ENCODE measurements at regions not wholly inside any gene's neighbourhood (a gene's known extent, or its start where the extent isn't known, plus 50 kb on each side); places are given as distances from the start of the nearest gene placed in this dataset.

DNA sequence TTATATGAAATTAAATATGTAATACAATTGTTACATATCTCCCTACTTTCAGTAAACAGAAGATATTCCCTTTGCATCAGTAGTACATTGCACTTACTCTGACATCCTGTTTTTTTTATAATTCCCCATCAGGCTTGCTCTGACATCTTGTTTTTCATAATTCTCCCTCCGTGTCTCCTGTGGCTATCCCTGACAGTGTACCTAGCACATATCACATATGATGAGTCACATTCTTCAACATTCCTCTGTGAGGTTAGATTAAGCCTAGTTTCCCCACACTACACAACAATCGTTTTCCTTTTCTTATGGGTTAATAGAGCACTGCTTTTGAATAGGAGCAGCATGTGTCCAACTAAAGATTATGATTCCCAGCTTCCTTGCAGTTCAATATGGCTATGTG lies 250.6 kb upstream of the NPVF start:
- Histone ChIP-seq H3K36me3 (no peaks in the 10 kb centered on the region), H3K4me3 (no peak overlapping the region), H3K27me3 (peaks cover 4% of the 10 kb centered on the region), H3K27ac (no peak overlapping the region), H3K9me3 (no peaks in the 10 kb centered on the region), H3K4me1 (no peaks in the 10 kb centered on the region)
- no peak for ATAC-seq
- TF ChIP-seq POLR2A (IDR thresholded peaks at IDR 0.05) = no peak
- TF ChIP-seq, protein P1, sequence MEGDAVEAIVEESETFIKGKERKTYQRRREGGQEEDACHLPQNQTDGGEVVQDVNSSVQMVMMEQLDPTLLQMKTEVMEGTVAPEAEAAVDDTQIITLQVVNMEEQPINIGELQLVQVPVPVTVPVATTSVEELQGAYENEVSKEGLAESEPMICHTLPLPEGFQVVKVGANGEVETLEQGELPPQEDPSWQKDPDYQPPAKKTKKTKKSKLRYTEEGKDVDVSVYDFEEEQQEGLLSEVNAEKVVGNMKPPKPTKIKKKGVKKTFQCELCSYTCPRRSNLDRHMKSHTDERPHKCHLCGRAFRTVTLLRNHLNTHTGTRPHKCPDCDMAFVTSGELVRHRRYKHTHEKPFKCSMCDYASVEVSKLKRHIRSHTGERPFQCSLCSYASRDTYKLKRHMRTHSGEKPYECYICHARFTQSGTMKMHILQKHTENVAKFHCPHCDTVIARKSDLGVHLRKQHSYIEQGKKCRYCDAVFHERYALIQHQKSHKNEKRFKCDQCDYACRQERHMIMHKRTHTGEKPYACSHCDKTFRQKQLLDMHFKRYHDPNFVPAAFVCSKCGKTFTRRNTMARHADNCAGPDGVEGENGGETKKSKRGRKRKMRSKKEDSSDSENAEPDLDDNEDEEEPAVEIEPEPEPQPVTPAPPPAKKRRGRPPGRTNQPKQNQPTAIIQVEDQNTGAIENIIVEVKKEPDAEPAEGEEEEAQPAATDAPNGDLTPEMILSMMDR (IDR thresholded peaks at IDR 0.05) = no peak
- no peak for TF ChIP-seq POLR2AphosphoS5 (IDR thresholded peaks at IDR 0.05)
- TF ChIP-seq EP300 (IDR thresholded peaks at IDR 0.05) = no peak
- 66 to 75% methylated on average over 2 of the region's 2 CpGs for WGBS, 2 donors (ENCODE audit: low coverage in 1 of 2)

DNA sequence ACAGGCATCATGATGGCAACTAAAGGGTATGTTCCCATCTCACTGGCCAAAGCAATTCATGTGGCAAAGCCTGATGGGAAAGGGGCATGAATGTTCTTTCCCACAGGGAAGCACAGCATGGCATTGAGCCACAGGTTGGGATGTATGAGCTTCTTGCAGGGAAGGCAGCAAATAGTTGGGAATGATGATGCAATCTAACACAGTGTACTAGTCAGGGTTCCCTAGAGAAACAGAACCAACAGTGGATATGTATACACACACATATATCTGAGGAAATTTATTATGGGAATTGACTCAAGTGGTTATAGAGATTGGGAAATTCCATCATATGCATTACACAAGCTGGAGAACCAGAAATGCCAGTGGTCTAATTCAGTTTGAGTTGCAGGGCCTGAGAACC lies 253.6 kb upstream of the NPVF start:
- no peak for TF ChIP-seq POLR2AphosphoS5 (IDR thresholded peaks at IDR 0.05)
- TF ChIP-seq EP300 (IDR thresholded peaks at IDR 0.05) = no peak
- no peak overlapping the region for H3K27ac ChIP-seq
- no peaks in the 10 kb centered on the region for H3K27me3 ChIP-seq
- no peak for ATAC-seq
- no peaks in the 10 kb centered on the region for H3K9me3 ChIP-seq
- no peaks in the 10 kb centered on the region for H3K4me1 ChIP-seq
- no peaks in the 10 kb centered on the region for H3K36me3 ChIP-seq
- no peak overlapping the region for H3K4me3 ChIP-seq

DNA sequence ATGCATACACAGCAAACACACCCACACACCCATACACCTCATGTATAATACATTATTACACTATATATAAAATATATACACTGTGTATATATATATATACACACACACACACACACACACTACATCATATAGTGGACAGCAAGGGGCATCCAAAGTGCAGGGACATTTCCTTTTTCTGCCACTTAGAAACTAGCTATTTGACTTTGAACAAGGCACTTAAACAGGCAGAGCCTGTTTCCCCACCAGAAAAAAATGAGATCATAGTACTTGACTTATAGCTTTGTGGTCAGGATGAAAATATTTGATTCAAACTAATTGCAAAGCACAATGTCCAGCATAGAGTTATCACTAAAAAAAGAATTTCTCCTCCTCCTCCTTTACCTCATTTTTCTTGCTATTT lies 254.3 kb upstream of the NPVF start:
- H3K4me3 ChIP-seq = no peak overlapping the region
- H3K9me3 ChIP-seq = no peaks in the 10 kb centered on the region
- H3K27me3 ChIP-seq = no peaks in the 10 kb centered on the region
- ATAC-seq = no peak
- TF ChIP-seq POLR2A (IDR thresholded peaks at IDR 0.05) (no peak), POLR2AphosphoS5 (IDR thresholded peaks at IDR 0.05) (no peak), EP300 (IDR thresholded peaks at IDR 0.05) (no peak)
- TF ChIP-seq, protein P1 (IDR thresholded peaks at IDR 0.05) = no peak
- no peaks in the 10 kb centered on the region for H3K36me3 ChIP-seq
- no peak overlapping the region for H3K27ac ChIP-seq
- H3K4me1 ChIP-seq = no peaks in the 10 kb centered on the region

DNA sequence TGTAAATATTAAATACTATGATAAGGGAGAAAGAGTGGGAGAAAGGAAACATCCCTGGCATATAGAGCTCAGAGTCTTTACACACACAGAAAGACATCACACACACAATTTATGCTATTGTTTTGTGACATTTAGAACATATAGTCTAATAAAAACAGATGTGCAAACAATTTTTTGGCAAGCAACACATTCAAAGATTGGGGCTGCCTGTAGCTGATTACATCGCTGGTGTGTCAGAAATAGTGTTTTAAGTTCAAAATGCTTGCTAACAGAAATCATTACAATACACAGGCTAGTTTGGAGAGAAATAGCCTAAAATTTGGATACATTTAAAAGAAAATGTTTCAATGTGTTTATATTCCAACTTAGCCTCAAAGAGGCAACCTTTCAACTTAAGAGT lies 256.7 kb upstream of the NPVF start:
- Histone ChIP-seq H3K4me1 (no peaks in the 10 kb centered on the region), H3K4me3 (no peak overlapping the region), H3K27ac (no peak overlapping the region), H3K9me3 (no peaks in the 10 kb centered on the region), H3K27me3 (no peaks in the 10 kb centered on the region), H3K36me3 (no peaks in the 10 kb centered on the region)
- WGBS, 2 donors (ENCODE audit: low coverage in 1 of 2) = 55 to 56% methylated on average over 1 of the region's 1 CpG
- no peak for ATAC-seq
- TF ChIP-seq EP300 (IDR thresholded peaks at IDR 0.05) (no peak), POLR2A (IDR thresholded peaks at IDR 0.05) (no peak), POLR2AphosphoS5 (IDR thresholded peaks at IDR 0.05) (no peak)
- TF ChIP-seq, protein P1 (IDR thresholded peaks at IDR 0.05) = no peak

DNA sequence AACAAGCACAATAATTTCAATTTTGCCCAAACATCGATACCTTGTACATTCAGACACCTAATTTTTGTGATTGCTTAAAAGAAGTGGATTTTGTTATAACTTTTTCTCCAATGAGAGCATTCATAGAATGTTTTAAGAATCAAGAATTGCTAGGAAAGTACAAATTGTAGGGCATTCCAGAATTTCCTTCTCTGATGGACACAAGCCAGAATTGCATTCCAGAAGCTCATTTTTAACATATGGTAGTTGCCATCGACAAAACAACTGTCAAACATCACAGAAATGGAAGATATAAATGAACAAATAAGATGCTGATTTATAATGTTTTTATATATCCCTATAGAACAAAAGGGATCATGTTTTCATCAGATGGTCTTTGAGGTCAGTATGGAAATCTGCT lies 258.4 kb upstream of the NPVF start:
- TF ChIP-seq POLR2A (IDR thresholded peaks at IDR 0.05) (no peak), POLR2AphosphoS5 (IDR thresholded peaks at IDR 0.05) (no peak), EP300 (IDR thresholded peaks at IDR 0.05) (no peak)
- TF ChIP-seq, protein P1 (IDR thresholded peaks at IDR 0.05) = no peak
- Histone ChIP-seq H3K36me3 (no peaks in the 10 kb centered on the region), H3K4me3 (no peak overlapping the region), H3K27me3 (no peaks in the 10 kb centered on the region), H3K4me1 (no peaks in the 10 kb centered on the region), H3K9me3 (no peaks in the 10 kb centered on the region), H3K27ac (no peak overlapping the region)
- WGBS, 2 donors (ENCODE audit: low coverage in 1 of 2) = 57 to 75% methylated on average over 2 of the region's 2 CpGs
- no peak for ATAC-seq

All from gastroesophageal sphincter (tissue), 4 donors.